GM23338 (cell line): ENCODE measurements at regions not wholly inside any gene's neighbourhood (a gene's known extent, or its start where the extent isn't known, plus 50 kb on each side); places are given as distances from the start of the nearest gene placed in this dataset.

Experiments
- ATAC-seq: fragments of 200-7000 bp; cut with Tn5 transposase; 3 replicates; pipeline ENCODE4 v1.9.1; 2020
- DNase-seq: peaks from one replicate; pipeline ENCODE4 v3.0.0-alpha.2; 2015; ENCODE audit warnings: low spot score
- H2AFZ ChIP-seq: fragments of 200-600 bp; sonication (generic); 2 replicates; pipeline ENCODE4 v1.8.0; 2016; ENCODE audit warnings: antibody characterized with exemption, mild to moderate bottlenecking, moderate library complexity
- H3F3A ChIP-seq: fragments of 200-600 bp; sonication (generic); replicated peaks from 2 replicates; pipeline ENCODE4 v1.8.0; 2017; ENCODE audit warnings: antibody characterized with exemption, mixed run types, low read depth
- H3K27ac ChIP-seq: fragments of 200-600 bp; sonication (generic); 2 replicates; pipeline ENCODE4 v1.6.1; 2016; ENCODE audit warnings: low read depth
- H3K27me3 ChIP-seq: fragments of 200-600 bp; sonication (generic); 2 replicates; pipeline ENCODE4 v1.8.0; 2016; ENCODE audit warnings: mild to moderate bottlenecking, mixed run types, moderate library complexity; ENCODE audit not compliant: insufficient read depth
- H3K36me3 ChIP-seq: fragments of 200-600 bp; sonication (generic); 2 replicates; pipeline ENCODE4 v1.8.0; 2016; ENCODE audit warnings: mild to moderate bottlenecking; ENCODE audit not compliant: insufficient read depth
- H3K4me1 ChIP-seq: fragments of 200-600 bp; sonication (generic); 2 replicates; pipeline ENCODE4 v1.8.0; 2016; ENCODE audit warnings: mild to moderate bottlenecking, moderate library complexity; ENCODE audit not compliant: insufficient read depth
- H3K4me2 ChIP-seq: fragments of 200-600 bp; sonication (generic); 2 replicates; pipeline ENCODE4 v1.7.1; 2017; ENCODE audit warnings: mixed run types
- H3K4me3 ChIP-seq: fragments of 200-600 bp; sonication (generic); 2 replicates; pipeline ENCODE4 v1.6.1; 2016; ENCODE audit warnings: mixed run types
- H3K79me2 ChIP-seq: fragments of 200-600 bp; sonication (generic); replicated peaks from 2 replicates; pipeline ENCODE4 v1.8.0; 2017; ENCODE audit warnings: mild to moderate bottlenecking; ENCODE audit not compliant: insufficient read depth
- H3K9me2 ChIP-seq: fragments of 200-600 bp; sonication (generic); 2 replicates; pipeline ENCODE4 v1.8.0; 2017; ENCODE audit not compliant: insufficient read depth
- H4K20me1 ChIP-seq: fragments of 200-600 bp; sonication (generic); replicated peaks from 2 replicates; pipeline ENCODE4 v1.8.0; 2017; ENCODE audit warnings: mild to moderate bottlenecking; ENCODE audit not compliant: insufficient read depth
- H3K27ac Mint-ChIP-seq: 2 replicates; pipeline ENCODE4 v1.8.0; 2020; ENCODE audit warnings: inconsistent platforms, mild to moderate bottlenecking, moderate library complexity, mixed read lengths
- H3K27me3 Mint-ChIP-seq: 3 replicates; pipeline ENCODE4 v1.8.0; 2022; ENCODE audit warnings: low read depth, mild to moderate bottlenecking, moderate library complexity, mixed read lengths, inconsistent platforms; ENCODE audit not compliant: insufficient read depth, poor library complexity
- H3K36me3 Mint-ChIP-seq: 3 replicates; pipeline ENCODE4 v1.8.0; 2021; ENCODE audit warnings: low read depth, mild to moderate bottlenecking, inconsistent platforms, moderate library complexity, mixed read lengths
- H3K4me1 Mint-ChIP-seq: 3 replicates; pipeline ENCODE4 v1.8.0; 2020; ENCODE audit warnings: mild to moderate bottlenecking, inconsistent platforms, mixed read lengths
- H3K4me3 Mint-ChIP-seq: 3 replicates; pipeline ENCODE4 v1.8.0; 2021; ENCODE audit warnings: moderate library complexity, mild to moderate bottlenecking, inconsistent platforms, mixed read lengths
- H3K9me3 Mint-ChIP-seq: 3 replicates; pipeline ENCODE4 v1.8.0; 2020; ENCODE audit warnings: moderate library complexity, mild to moderate bottlenecking, inconsistent platforms, mixed read lengths
- CREB1 ChIP-seq: fragments of 250-450 bp; sonication (Bioruptor Pico); IDR thresholded peaks from 2 replicates; pipeline ENCODE4 v1.5.0; 2020; ENCODE audit warnings: low read depth, mild to moderate bottlenecking, moderate library complexity
- CTCF ChIP-seq, 2 experiments: fragments of 200-600 bp in 1 of 2; sonication (generic) in 1 of 2; conservative IDR thresholded peaks; 2 replicates each; pipeline versions ENCODE4 v1.5.1 to v1.6.1; 2016 to 2017; ENCODE audit warnings: antibody characterized with exemption in 2 of 2, low read depth in 2 of 2, mild to moderate bottlenecking in 2 of 2, moderate library complexity in 1 of 2
- ETS1 ChIP-seq: IDR thresholded peaks from 2 replicates; pipeline ENCODE4 v1.6.1; 2016; ENCODE audit warnings: antibody characterized with exemption
- EZH2 ChIP-seq: fragments of 200-600 bp; sonication (generic); IDR thresholded peaks from one replicate; pipeline ENCODE4 v1.8.0; 2017; ENCODE audit warnings: antibody characterized with exemption, mild to moderate bottlenecking, low read depth; ENCODE audit not compliant: unreplicated experiment
- JUNB ChIP-seq: IDR thresholded peaks from one replicate; pipeline ENCODE4 v1.6.1; 2016; ENCODE audit warnings: antibody characterized with exemption; ENCODE audit not compliant: unreplicated experiment
- NANOG ChIP-seq: IDR thresholded peaks from 2 replicates; pipeline ENCODE4 v1.6.1; 2016; ENCODE audit warnings: antibody characterized with exemption, borderline replicate concordance
- POLR2AphosphoS5 ChIP-seq: IDR thresholded peaks from 2 replicates; pipeline ENCODE4 v1.6.1; 2016; ENCODE audit warnings: antibody characterized with exemption, low read depth
- REST ChIP-seq: IDR thresholded peaks from one replicate; pipeline ENCODE4 v1.6.1; 2018; ENCODE audit warnings: antibody characterized with exemption; ENCODE audit not compliant: unreplicated experiment
- STAT1 ChIP-seq: IDR thresholded peaks from one replicate; pipeline ENCODE4 v1.6.1; 2016; ENCODE audit warnings: antibody characterized with exemption; ENCODE audit not compliant: unreplicated experiment
- ZNF114 ChIP-seq: fragments of 250-450 bp; sonication (Bioruptor Pico); IDR thresholded peaks from 2 replicates; pipeline ENCODE4 v1.5.0; 2020; ENCODE audit warnings: mild to moderate bottlenecking, moderate library complexity
- ZNF331 ChIP-seq: fragments of 250-450 bp; sonication (Bioruptor Pico); IDR thresholded peaks from 2 replicates; pipeline ENCODE4 v1.5.0; 2020; ENCODE audit warnings: low read depth, mild to moderate bottlenecking, moderate library complexity

GRCh38 chr15:36498916-36499315 is 80.5 kb upstream of the CDIN1 start:
- Mint-ChIP-seq H3K36me3 (no peaks in the 10 kb centered on the region), H3K9me3 (no peaks in the 10 kb centered on the region), H3K4me1 (peaks cover 14% of the 10 kb centered on the region), H3K27me3 (no peaks in the 10 kb centered on the region), H3K4me3 (no peak overlapping the region), H3K27ac (no peak overlapping the region; the same call in 1 of the 2 replicates)
- no peak overlapping the region for H3K4me2 ChIP-seq
- no peak overlapping the region for H3K27ac ChIP-seq
- no peaks in the 10 kb centered on the region for H3F3A ChIP-seq
- TF ChIP-seq CREB1 (CRISPR knock-in tag) (no peak), ETS1 (no peak), STAT1 (no peak), CTCF (conservative IDR thresholded peaks at IDR 0.05; ENCODE audit: low read depth in 2 of 2) (no peak), NANOG (no peak), ZNF114 (CRISPR knock-in tag) (no peak)
- H3K36me3 ChIP-seq: no peaks in the 10 kb centered on the region
- DNase-seq (no peak), ATAC-seq (no peak)
- no peak overlapping the region for H2AFZ ChIP-seq
- no peak overlapping the region for H3K4me3 ChIP-seq
- H4K20me1 ChIP-seq: no peaks in the 10 kb centered on the region
- no peaks in the 10 kb centered on the region for H3K79me2 ChIP-seq
- no peaks in the 10 kb centered on the region for H3K27me3 ChIP-seq
- no peaks in the 10 kb centered on the region for H3K9me2 ChIP-seq
- no peaks in the 10 kb centered on the region for H3K4me1 ChIP-seq

- Histone ChIP-seq H3K79me2 (no peaks in the 10 kb centered on the region), H2AFZ (peak overlapping the region; percentile 16; the same call in 1 of the 2 replicates), H3K4me1 (no peaks in the 10 kb centered on the region), H3K36me3 (no peaks in the 10 kb centered on the region), H3K4me3 (no peak overlapping the region), H4K20me1 (no peaks in the 10 kb centered on the region), H3K9me2 (no peaks in the 10 kb centered on the region), H3F3A (no peaks in the 10 kb centered on the region), H3K27me3 (no peaks in the 10 kb centered on the region), H3K4me2 (no peak overlapping the region), H3K27ac (no peak overlapping the region)
- Mint-ChIP-seq H3K4me3 (no peak overlapping the region), H3K4me1 (peaks cover 14% of the 10 kb centered on the region), H3K27me3 (no peaks in the 10 kb centered on the region), H3K36me3 (no peaks in the 10 kb centered on the region), H3K9me3 (no peaks in the 10 kb centered on the region), H3K27ac (peak overlapping the region; percentile 60)
- DNase-seq (no peak), ATAC-seq (no peak)
- TF ChIP-seq JUNB: no peak
- TF ChIP-seq CREB1 (CRISPR knock-in tag): no peak
- TF ChIP-seq EZH2: no peak
- TF ChIP-seq REST: no peak
- no peak for TF ChIP-seq POLR2AphosphoS5
- TF ChIP-seq ZNF331 (CRISPR knock-in tag): no peak
These were observed 79.7 kb upstream of the CDIN1 start for GRCh38 chr15:36499412-36500389.
